Trophoblast cell (in vitro differentiated cells and primary cell): ENCODE measurements at regions not wholly inside any gene's neighbourhood (a gene's known extent, or its start where the extent isn't known, plus 50 kb on each side); places are given as distances from the start of the nearest gene placed in this dataset.

Experiments
- DNase-seq, 2 donors: peaks; one replicate each; pipeline ENCODE4 v3.0.0-alpha.2; 2016
- H2AFZ ChIP-seq: 2 replicates; pipeline ENCODE4 v1.6.1; 2013; ENCODE audit warnings: low read length, moderate library complexity, mild to moderate bottlenecking; ENCODE audit not compliant: insufficient read depth, poor library complexity
- H2AK5ac ChIP-seq: 2 replicates; pipeline ENCODE4 v1.6.1; 2013; ENCODE audit warnings: mild to moderate bottlenecking, low read length
- H2BK120ac ChIP-seq: 2 replicates; pipeline ENCODE4 v1.6.1; 2013; ENCODE audit warnings: low read length, mild to moderate bottlenecking, moderate library complexity; ENCODE audit not compliant: insufficient read depth, poor library complexity
- H2BK12ac ChIP-seq: 2 replicates; pipeline ENCODE4 v1.6.1; 2013; ENCODE audit warnings: mild to moderate bottlenecking, low read length, moderate library complexity
- H2BK5ac ChIP-seq: 2 replicates; pipeline ENCODE4 v1.6.1; 2013; ENCODE audit warnings: low read length, low read depth, moderate library complexity, mild to moderate bottlenecking; ENCODE audit not compliant: poor library complexity
- H3K14ac ChIP-seq: 2 replicates; pipeline ENCODE4 v1.6.1; 2013; ENCODE audit warnings: mild to moderate bottlenecking, low read length
- H3K18ac ChIP-seq: 2 replicates; pipeline ENCODE4 v1.6.1; 2013; ENCODE audit warnings: mild to moderate bottlenecking, low read length
- H3K23ac ChIP-seq: 2 replicates; pipeline ENCODE4 v1.6.1; 2013; ENCODE audit warnings: low read length
- H3K27ac ChIP-seq: 2 replicates; pipeline ENCODE4 v1.5.1; 2013; ENCODE audit warnings: low read depth, mild to moderate bottlenecking, inconsistent platforms, low read length, moderate library complexity
- H3K27me3 ChIP-seq: 2 replicates; pipeline ENCODE4 v1.6.1; 2013; ENCODE audit warnings: inconsistent platforms, mild to moderate bottlenecking, low read length, moderate library complexity; ENCODE audit not compliant: insufficient read depth
- H3K36me3 ChIP-seq, 2 experiments: 1 replicate in 1 of 2; 2 replicates in 1 of 2; pipeline ENCODE4 v1.6.1; 2013; ENCODE audit warnings: low read length in 2 of 2, mild to moderate bottlenecking in 2 of 2, moderate library complexity in 1 of 2; ENCODE audit not compliant: insufficient read depth in 2 of 2, control insufficient read depth in 1 of 2
- H3K4ac ChIP-seq: 2 replicates; pipeline ENCODE4 v1.6.1; 2013; ENCODE audit warnings: low read depth, mild to moderate bottlenecking, low read length, moderate library complexity
- H3K4me1 ChIP-seq, 2 experiments: 1 replicate in 1 of 2; 2 replicates in 1 of 2; pipeline ENCODE4 v1.6.1; 2013; ENCODE audit warnings: low read length in 2 of 2, mild to moderate bottlenecking in 2 of 2, moderate library complexity in 1 of 2; ENCODE audit not compliant: insufficient read depth in 2 of 2, control insufficient read depth in 1 of 2
- H3K4me2 ChIP-seq: 2 replicates; pipeline ENCODE4 v1.6.1; 2013; ENCODE audit warnings: inconsistent platforms, mild to moderate bottlenecking, low read length, moderate library complexity
- H3K4me3 ChIP-seq: 2 replicates; pipeline ENCODE4 v1.5.1; 2013; ENCODE audit warnings: mild to moderate bottlenecking, low read depth, low read length, inconsistent platforms
- H3K79me1 ChIP-seq: one replicate; pipeline ENCODE4 v1.6.1; 2013; ENCODE audit warnings: low read length
- H3K79me2 ChIP-seq: 2 replicates; pipeline ENCODE4 v1.6.1; 2013; ENCODE audit warnings: low read length, mild to moderate bottlenecking; ENCODE audit not compliant: control insufficient read depth, insufficient read depth, poor library complexity
- H3K9ac ChIP-seq: 2 replicates; pipeline ENCODE4 v1.6.1; 2013; ENCODE audit warnings: mild to moderate bottlenecking, low read length
- H3K9me3 ChIP-seq: 2 replicates; pipeline ENCODE4 v1.6.1; 2013; ENCODE audit warnings: low read depth, mild to moderate bottlenecking, control low read depth, inconsistent platforms, low read length; ENCODE audit not compliant: insufficient read depth
- H4K12ac ChIP-seq: 2 replicates; pipeline ENCODE4 v1.6.1; 2013; ENCODE audit warnings: low read depth, mild to moderate bottlenecking, low read length, moderate library complexity
- H4K8ac ChIP-seq: 2 replicates; pipeline ENCODE4 v1.6.1; 2013; ENCODE audit warnings: low read depth, mild to moderate bottlenecking, low read length, moderate library complexity
- H4K91ac ChIP-seq: one replicate; pipeline ENCODE4 v1.6.1; 2013; ENCODE audit warnings: low read depth, mild to moderate bottlenecking, low read length, moderate library complexity
- WGBS: extraction: QIAGEN DNeasy Blood & Tissue Kit; methylation state at CpG from one replicate; pipeline ENCODE4 v1.1.7; 2013; ENCODE audit warnings: missing lambda C conversion rate; ENCODE audit not compliant: insufficient read length, insufficient coverage; ENCODE audit errors: extremely low coverage; 5-methylcytosine and 5-hydroxymethylcytosine counted together

GRCh38 chr11:19380375-19380774 lies 139.6 kb upstream of the E2F8 start:
- H3K4me2 ChIP-seq = no peak overlapping the region
- H4K12ac ChIP-seq = no peak overlapping the region
- H3K18ac ChIP-seq = no peak overlapping the region
- no peaks in the 10 kb centered on the region for H3K79me1 ChIP-seq
- H3K23ac ChIP-seq = no peak overlapping the region
- WGBS = no CpG with 5 or more reads among the region's 2 CpGs
- no peak overlapping the region for H2AK5ac ChIP-seq
- no peak overlapping the region for H2BK120ac ChIP-seq
- H3K79me2 ChIP-seq = no peaks in the 10 kb centered on the region
- H3K14ac ChIP-seq = no peak overlapping the region
- H3K4me3 ChIP-seq = no peak overlapping the region
- DNase-seq = peak; percentile 29 to 48
- no peak overlapping the region for H2BK12ac ChIP-seq
- peaks cover 3 to 6% of the 10 kb centered on the region in 2 experiments for H3K4me1 ChIP-seq
- H3K36me3 ChIP-seq = no peaks in the 10 kb centered on the region
- H4K91ac ChIP-seq = no peak overlapping the region
- H2AFZ ChIP-seq = no peak overlapping the region
- no peaks in the 10 kb centered on the region for H3K9me3 ChIP-seq
- no peak overlapping the region for H4K8ac ChIP-seq
- H3K4ac ChIP-seq = no peak overlapping the region
- no peak overlapping the region for H2BK5ac ChIP-seq
- H3K27ac ChIP-seq = no peak overlapping the region
- no peak overlapping the region for H3K9ac ChIP-seq
- no peaks in the 10 kb centered on the region for H3K27me3 ChIP-seq

GRCh38 chr11:19379465-19379864 lies 138.7 kb upstream of the E2F8 start:
- Histone ChIP-seq H3K9ac (no peak overlapping the region), H4K91ac (no peak overlapping the region), H3K4ac (no peak overlapping the region), H3K27ac (no peak overlapping the region), H2AFZ (no peak overlapping the region), H2BK12ac (no peak overlapping the region), H3K36me3 (no peaks in the 10 kb centered on the region), H3K18ac (no peak overlapping the region), H3K14ac (no peak overlapping the region), H3K4me2 (no peak overlapping the region), H3K23ac (no peak overlapping the region), H3K4me1 (peaks cover 3 to 6% of the 10 kb centered on the region in 2 experiments), H2BK120ac (no peak overlapping the region), H3K79me2 (no peaks in the 10 kb centered on the region), H2AK5ac (no peak overlapping the region), H3K9me3 (no peaks in the 10 kb centered on the region), H2BK5ac (no peak overlapping the region), H3K27me3 (no peaks in the 10 kb centered on the region), H4K12ac (no peak overlapping the region), H3K79me1 (no peaks in the 10 kb centered on the region), H3K4me3 (no peak overlapping the region), H4K8ac (no peak overlapping the region)
- DNase-seq = peak; percentile 14 to 49
- WGBS = no CpG with 5 or more reads among the region's 7 CpGs

- no peaks in the 10 kb centered on the region for H3K79me1 ChIP-seq
- no peak overlapping the region for H4K91ac ChIP-seq
- H2BK120ac ChIP-seq = no peak overlapping the region
- WGBS = no CpG with 5 or more reads among the region's 4 CpGs
- no peak overlapping the region for H3K14ac ChIP-seq
- H2BK12ac ChIP-seq = no peak overlapping the region
- peaks cover 3 to 6% of the 10 kb centered on the region in 2 experiments for H3K4me1 ChIP-seq
- no peak overlapping the region for H3K4ac ChIP-seq
- no peak overlapping the region for H4K12ac ChIP-seq
- DNase-seq = no peak
- no peak overlapping the region for H3K23ac ChIP-seq
- no peak overlapping the region for H2AK5ac ChIP-seq
- no peak overlapping the region for H3K9ac ChIP-seq
- no peak overlapping the region for H3K18ac ChIP-seq
- H4K8ac ChIP-seq = no peak overlapping the region
- H3K9me3 ChIP-seq = no peaks in the 10 kb centered on the region
- H3K4me3 ChIP-seq = no peak overlapping the region
- no peak overlapping the region for H2AFZ ChIP-seq
- H3K27me3 ChIP-seq = no peaks in the 10 kb centered on the region
- H3K36me3 ChIP-seq = no peaks in the 10 kb centered on the region
- H3K4me2 ChIP-seq = no peak overlapping the region
- H3K79me2 ChIP-seq = no peaks in the 10 kb centered on the region
- H3K27ac ChIP-seq = no peak overlapping the region
- no peak overlapping the region for H2BK5ac ChIP-seq
Observed at GRCh38 chr11:19378814-19379213, 138.1 kb upstream of the E2F8 start.

- Histone ChIP-seq H2AK5ac (no peak overlapping the region), H3K27me3 (no peaks in the 10 kb centered on the region), H3K4me1 (peaks cover 6% of the 10 kb centered on the region in 2 experiments), H2BK120ac (no peak overlapping the region), H3K9me3 (no peaks in the 10 kb centered on the region), H3K27ac (no peak overlapping the region), H4K8ac (no peak overlapping the region), H3K4me3 (no peak overlapping the region), H3K36me3 (no peaks in the 10 kb centered on the region), H3K79me1 (no peaks in the 10 kb centered on the region), H3K9ac (no peak overlapping the region), H3K18ac (no peak overlapping the region), H2AFZ (no peak overlapping the region), H4K91ac (no peak overlapping the region), H3K23ac (no peak overlapping the region), H4K12ac (no peak overlapping the region), H2BK12ac (no peak overlapping the region), H3K4me2 (no peak overlapping the region), H3K79me2 (no peaks in the 10 kb centered on the region), H3K4ac (no peak overlapping the region), H3K14ac (no peak overlapping the region), H2BK5ac (no peak overlapping the region)
- no peak for DNase-seq
- WGBS = no CpG with 5 or more reads among the region's 4 CpGs
Observed at GRCh38 chr11:19377881-19378280, 137.1 kb upstream of the E2F8 start.
